CD1c-positive myeloid dendritic cell (primary cell): ENCODE measurements at regions not wholly inside any gene's neighbourhood (a gene's known extent, or its start where the extent isn't known, plus 50 kb on each side); places are given as distances from the start of the nearest gene placed in this dataset.

Experiments used
- DNase-seq: peaks from one replicate; pipeline ENCODE4 v3.0.0-alpha.2; 2016; ENCODE audit errors: extremely low spot score

DNA sequence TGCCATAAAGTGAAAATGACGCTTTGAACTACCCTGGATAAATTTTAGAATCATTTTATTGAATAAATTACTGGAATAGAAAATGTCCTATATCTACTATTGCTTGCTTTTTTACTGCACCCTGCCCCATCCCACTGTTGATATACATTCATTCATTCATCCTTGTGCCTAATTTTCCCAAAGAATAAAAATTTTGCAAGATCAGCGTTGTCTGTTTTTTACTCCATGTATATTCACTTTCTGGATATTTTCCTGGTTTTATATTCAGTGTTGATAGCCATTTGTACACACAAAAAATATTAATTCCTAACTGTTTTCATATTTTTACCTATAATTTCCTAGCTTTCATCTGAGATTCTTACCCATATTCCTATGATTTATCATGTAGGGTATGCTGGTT is 262.9 kb upstream of the MAGI2 start:
- no peak for DNase-seq

DNA sequence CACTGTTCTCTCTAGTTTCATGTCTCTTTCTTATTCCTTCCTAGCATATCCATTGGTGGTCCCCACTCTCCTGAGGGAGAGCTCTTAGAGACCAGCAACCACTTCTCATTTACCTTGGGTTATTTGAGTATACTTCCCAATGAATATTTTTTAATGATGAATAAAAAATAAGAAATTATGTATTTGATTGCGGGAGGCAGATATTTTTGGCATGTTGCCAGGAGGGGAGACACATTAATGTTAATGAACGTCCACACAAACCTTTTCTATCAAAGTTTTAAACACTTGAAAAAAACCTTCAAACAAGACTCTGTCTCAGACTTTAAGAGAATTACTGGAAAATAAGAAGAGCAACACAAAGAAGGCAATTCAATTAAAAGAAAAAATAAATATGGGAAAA is 260.6 kb upstream of the MAGI2 start:
- no peak for DNase-seq

DNA sequence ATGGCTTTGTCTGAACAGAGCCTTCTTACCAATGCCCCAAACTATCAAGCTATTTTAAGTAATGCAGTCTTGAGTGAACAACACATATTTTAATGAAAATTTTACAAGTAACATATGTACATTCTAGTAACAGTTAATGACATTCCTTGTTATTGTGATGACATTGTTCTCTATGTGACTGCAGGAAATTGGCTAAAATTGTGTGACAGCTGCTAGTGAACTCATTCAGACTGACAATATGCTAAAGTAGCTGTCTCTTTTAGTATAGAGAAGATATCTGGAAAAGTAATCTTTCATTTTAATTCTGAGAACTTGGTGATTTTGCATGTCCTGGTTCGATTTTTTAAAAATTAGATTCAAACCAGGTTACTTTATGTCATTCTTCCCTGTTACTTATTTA is 259.8 kb upstream of the MAGI2 start:
- DNase-seq: no peak

- no peak for DNase-seq
These were observed 258.2 kb upstream of the MAGI2 start for GRCh38 chr7:79711660-79712059.

DNA sequence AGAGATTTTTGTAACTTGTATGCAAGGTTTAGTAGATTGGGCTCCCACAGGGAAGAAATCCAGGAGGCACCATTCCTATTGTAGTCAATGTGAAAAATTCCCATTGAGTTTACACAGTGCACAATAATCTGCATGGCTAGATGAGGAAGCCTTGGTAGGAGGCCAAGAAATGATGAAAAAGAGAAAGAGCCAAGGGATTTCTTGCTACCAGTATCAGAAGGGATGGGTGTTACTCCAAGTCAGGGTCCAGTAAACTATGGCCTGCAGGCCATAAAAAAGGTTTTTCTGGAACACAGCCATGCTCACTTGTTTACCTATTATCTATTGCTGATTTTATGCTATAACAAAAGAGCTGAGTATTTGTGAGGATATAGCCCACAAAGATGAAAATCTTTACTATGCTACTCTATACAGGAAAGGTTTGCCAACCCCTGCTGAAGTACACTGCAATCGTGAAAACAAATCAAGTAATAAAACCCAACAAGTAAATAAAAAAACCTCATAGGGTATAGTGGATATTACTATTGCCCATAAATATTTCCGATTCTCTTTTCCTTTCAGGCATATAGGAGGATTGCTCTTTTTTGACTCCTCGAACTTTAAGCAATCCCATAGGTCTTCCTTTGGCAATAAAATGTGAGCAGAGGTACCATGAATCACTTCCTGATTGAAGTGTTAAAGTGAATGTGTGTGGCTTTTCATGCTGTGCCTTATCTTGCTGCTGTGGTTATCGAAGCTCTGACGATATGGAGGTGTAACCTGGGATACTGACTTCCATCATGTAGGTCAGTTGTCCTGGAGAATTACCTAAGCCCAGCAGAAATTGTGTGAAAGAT is 256.3 kb upstream of the MAGI2 start:
- DNase-seq: no peak

GRCh38 chr7:79702116-79702515 is 248.6 kb upstream of the MAGI2 start:
- no peak for DNase-seq

DNA sequence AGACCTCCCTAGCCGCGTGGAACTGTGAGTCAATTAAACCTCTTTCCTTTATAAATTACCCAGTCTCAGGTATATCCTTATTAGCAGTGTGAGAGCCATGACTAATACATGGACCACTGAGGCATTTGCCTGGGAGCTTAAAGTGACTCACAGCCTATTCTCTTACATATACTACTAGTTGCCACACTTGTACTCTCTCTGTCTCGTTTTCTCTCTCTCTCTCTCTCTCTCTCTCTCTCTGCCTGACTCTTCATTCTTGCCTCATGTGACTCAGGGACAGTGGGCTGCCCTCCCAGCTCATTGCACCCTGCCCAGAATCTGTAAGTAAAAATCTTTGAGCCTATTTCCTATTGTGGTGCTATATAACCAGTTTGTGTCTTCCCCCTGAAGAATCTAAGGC is 238.5 kb upstream of the MAGI2 start:
- no peak for DNase-seq

GRCh38 chr7:79691074-79691473 is 237.6 kb upstream of the MAGI2 start:
- DNase-seq: no peak

DNA sequence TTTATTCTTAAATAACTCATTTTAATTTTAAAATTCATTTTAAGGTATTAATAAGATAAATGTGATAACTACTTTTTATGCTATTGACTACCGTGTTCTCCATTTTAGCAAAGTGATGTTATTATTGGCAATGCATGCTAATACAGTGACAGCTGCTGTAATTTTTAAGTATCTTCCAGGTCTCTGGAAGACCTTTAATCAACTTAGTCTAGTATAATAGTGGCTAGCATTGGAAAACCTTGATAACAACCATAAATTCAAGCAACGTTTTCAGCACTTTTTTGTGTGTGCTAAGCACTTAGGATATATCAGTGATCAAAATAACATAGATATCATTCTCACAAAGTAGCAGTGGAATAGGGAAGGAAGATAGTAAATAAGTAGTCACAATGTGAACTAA is 230.9 kb upstream of the MAGI2 start:
- DNase-seq: no peak

DNA sequence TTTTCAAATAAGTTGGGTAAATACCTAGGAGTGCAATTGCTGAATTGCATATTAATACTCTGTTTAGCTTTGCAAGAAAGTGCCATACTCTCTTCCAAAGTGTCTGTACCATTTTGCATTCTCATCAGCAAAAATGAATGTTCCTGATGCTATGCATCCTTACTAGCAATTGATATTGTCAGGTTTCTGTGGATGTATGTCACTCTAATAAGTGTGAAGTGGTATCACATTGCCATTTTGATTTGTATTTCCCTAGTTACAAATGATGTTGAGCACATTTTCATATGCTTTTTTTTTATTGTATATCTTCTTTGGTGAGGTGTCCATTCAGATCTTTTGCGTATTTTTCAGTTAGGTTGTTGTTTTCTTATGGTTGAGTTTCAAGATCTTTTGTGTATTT is 230.4 kb upstream of the MAGI2 start:
- DNase-seq: no peak

DNA sequence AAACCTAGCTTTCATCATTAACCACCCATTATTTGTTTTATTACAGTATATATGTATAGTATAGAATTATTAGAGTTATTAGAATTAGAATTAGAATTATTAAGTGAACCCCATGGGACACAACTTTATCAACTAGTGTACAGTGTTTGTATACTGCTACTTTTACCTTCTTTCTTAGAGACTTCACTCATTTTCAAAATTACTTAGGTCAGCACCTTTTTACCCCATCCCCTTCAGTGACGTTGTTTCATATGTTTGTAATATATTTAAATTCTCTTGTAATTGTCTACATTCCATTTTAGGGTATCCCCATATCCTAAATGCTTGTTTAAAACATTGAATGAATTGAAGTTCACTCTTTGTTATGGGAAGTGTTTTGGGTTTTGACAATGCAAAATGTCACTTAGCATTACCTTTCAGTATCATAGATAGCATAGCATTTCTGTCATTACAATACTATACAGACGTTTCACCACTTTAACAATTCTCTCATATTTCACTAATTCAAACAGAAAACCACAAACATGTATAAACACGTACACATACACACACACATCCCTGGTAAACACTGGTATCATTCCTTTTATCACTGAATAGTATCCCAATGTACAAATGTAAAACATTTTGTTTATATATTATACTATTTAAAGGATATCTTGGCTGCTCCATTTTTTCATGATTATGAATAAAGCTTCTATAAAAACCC is 229.9 kb upstream of the MAGI2 start:
- no peak for DNase-seq

GRCh38 chr7:79681454-79681853 is 228.0 kb upstream of the MAGI2 start:
- no peak for DNase-seq

DNA sequence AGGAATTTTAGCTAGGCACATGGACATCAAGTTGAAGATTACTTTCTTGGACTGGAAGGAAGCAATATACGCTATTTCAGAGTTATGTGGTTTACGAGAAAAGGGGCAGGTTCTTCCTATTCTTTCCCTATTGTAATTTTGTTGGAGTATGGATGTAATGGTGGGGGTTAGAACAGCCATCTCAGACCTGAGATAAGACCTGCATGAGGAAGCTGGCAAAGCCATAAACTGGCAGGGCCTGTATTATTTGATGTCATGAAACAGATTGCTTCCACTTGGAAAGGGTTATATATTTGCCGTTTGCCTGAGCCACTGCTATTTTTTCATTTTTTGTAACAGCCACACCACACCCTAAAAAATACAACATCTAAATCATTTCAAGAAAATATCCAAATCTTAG is 220.5 kb upstream of the MAGI2 start:
- DNase-seq: no peak

DNA sequence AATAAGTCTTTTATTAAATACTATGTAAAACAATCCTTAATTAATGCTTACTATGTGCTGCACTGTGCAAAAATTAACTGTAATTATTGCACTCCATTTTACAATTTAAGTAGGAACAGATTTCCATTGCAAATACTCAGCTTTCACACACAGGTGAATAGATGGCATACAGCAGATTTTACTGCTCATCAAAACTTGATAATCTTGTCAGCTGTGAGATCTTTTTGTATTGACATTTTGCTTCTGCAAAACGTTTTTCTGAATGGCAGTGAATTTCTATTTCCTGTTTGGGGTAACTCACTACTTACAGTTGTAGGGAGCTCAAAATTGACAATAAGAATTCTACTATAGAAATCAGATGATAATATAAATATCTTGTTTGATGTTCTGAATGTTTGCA is 220.0 kb upstream of the MAGI2 start:
- no peak for DNase-seq

GRCh38 chr7:79668292-79668691 is 214.8 kb upstream of the MAGI2 start:
- no peak for DNase-seq

GRCh38 chr7:79666472-79666871 is 213.0 kb upstream of the MAGI2 start:
- no peak for DNase-seq

GRCh38 chr7:79664884-79665676 is 211.6 kb upstream of the MAGI2 start:
- DNase-seq: no peak

DNA sequence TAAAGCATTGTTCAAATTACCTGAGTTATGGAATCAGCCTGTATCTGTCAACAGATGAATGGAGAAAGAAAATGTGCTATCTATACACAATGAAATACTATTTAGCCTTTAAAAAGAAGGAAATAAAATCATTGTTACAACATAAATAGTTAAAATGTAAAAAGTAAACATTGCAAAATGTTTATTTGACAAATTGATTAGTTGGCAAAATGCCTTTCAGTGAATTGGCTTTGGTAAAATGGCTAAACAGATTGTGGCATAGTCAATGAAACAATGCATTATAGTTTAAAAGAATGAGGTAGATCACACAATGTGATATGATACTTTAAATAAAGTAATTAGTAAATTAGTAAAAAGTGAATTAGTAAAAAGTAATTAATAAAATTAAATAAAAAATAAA is 204.8 kb upstream of the MAGI2 start:
- no peak for DNase-seq

DNA sequence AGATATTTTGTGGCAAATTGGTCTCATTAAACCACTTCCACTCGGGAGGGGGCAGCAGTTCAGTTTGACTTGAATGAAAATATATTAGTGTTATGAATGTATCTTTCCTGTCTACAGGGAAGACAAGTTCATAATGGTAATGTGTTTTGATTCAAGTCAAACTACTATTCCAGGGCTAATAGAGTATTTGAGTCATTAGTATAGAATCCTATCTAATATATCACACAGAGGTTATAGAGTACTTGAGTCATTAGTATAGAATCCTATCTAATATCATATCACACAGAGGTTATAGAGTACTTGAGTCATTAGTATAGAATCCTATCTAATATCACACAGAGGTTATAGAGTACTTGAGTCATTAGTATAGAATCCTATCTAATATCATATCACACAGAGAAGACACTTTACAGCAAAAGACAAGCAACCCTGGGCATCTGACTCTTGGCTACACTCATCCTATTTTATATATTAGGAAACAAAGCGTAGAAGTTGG is 199.7 kb upstream of the MAGI2 start:
- no peak for DNase-seq

GRCh38 chr7:79652619-79653018 is 199.2 kb upstream of the MAGI2 start:
- DNase-seq: no peak

- DNase-seq: no peak
These were observed 194.2 kb upstream of the MAGI2 start for GRCh38 chr7:79647711-79648110.

- DNase-seq: no peak
These were observed 192.8 kb upstream of the MAGI2 start for GRCh38 chr7:79646278-79646677.
